H1 (cell line): ENCODE measurements at regions not wholly inside any gene's neighbourhood (a gene's known extent, or its start where the extent isn't known, plus 50 kb on each side); places are given as distances from the start of the nearest gene placed in this dataset.

Source experiments
- CTCF ChIA-PET: fragments of 300-600 bp; sonication (Branson Sonifier 250); formaldehyde crosslinking; loops from one replicate; lab custom pipeline; 2021; ENCODE audit not compliant: partially characterized antibody; lab: Charles Lee
- POLR2A ChIA-PET: fragments of 300-600 bp; sonication (Branson Sonifier 250); formaldehyde crosslinking; loops from one replicate; lab custom pipeline; 2021; ENCODE audit warnings: inconsistent platforms; ENCODE audit not compliant: partially characterized antibody; lab: Charles Lee
- DNase-seq, 2 experiments: peaks; one replicate each; pipeline versions ENCODE4 v3.0.0 to v3.0.0-alpha.2; 2010 to 2022; ENCODE audit warnings: low spot score in 2 of 2, low read depth in 1 of 2, mixed read lengths in 1 of 2
- FAIRE-seq: peaks from 2 replicates; lab custom pipeline; 2011; peaks lifted over from hg19 to GRCh38; lab: Jason Lieb, UNC
- H2AFZ ChIP-seq: 2 replicates; pipeline ENCODE4 v1.8.1; 2012; ENCODE audit warnings: low read length, inconsistent platforms
- H2AK5ac ChIP-seq: 2 replicates; pipeline ENCODE4 v1.6.1; 2013; ENCODE audit warnings: low read depth, low read length
- H2BK120ac ChIP-seq: replicated peaks from 2 replicates; pipeline ENCODE3; 2013; ENCODE audit warnings: low read depth, low read length, inconsistent platforms
- H2BK12ac ChIP-seq: 2 replicates; pipeline ENCODE4 v1.6.1; 2013; ENCODE audit warnings: low read depth, low read length
- H2BK15ac ChIP-seq: 2 replicates; pipeline ENCODE4 v1.6.1; 2013; ENCODE audit warnings: low read length
- H2BK20ac ChIP-seq: 2 replicates; pipeline ENCODE4 v1.6.1; 2013; ENCODE audit warnings: low read length
- H2BK5ac ChIP-seq: 2 replicates; pipeline ENCODE4 v1.6.1; 2013; ENCODE audit warnings: low read depth, low read length
- H3K14ac ChIP-seq: 2 replicates; pipeline ENCODE4 v1.6.1; 2013; ENCODE audit warnings: inconsistent platforms; ENCODE audit not compliant: insufficient read length
- H3K18ac ChIP-seq: 2 replicates; pipeline ENCODE4 v1.6.1; 2013; ENCODE audit warnings: low read length; ENCODE audit errors: extremely low read depth
- H3K23ac ChIP-seq: 2 replicates; pipeline ENCODE4 v1.6.1; 2013; ENCODE audit warnings: inconsistent platforms; ENCODE audit not compliant: insufficient read length
- H3K23me2 ChIP-seq: 2 replicates; pipeline ENCODE4 v1.6.1; 2013; ENCODE audit warnings: low read depth, low read length
- H3K27ac ChIP-seq: 2 replicates; pipeline ENCODE4 v1.6.1; 2011; ENCODE audit warnings: low read depth, low read length, inconsistent platforms
- H3K27me3 ChIP-seq, 4 experiments: replicated peaks in 1 of 4; 1 replicate in 1 of 4; 2 replicates in 3 of 4; pipeline versions ENCODE4 v1.6.1 to v1.8.1; 2011 to 2013; ENCODE audit warnings: low read length in 3 of 4, mild to moderate bottlenecking in 3 of 4, inconsistent platforms in 2 of 4, mixed read lengths in 2 of 4, moderate library complexity in 1 of 4; ENCODE audit not compliant: control insufficient read depth in 3 of 4, insufficient read depth in 3 of 4; ENCODE audit errors: extremely low read depth in 1 of 4
- H3K36me3 ChIP-seq, 4 experiments: 2 replicates each; pipeline versions ENCODE4 v1.6.1 to v1.8.1; 2011 to 2013; ENCODE audit warnings: mild to moderate bottlenecking in 4 of 4, low read length in 3 of 4, moderate library complexity in 2 of 4, control low read depth in 1 of 4, inconsistent platforms in 1 of 4; ENCODE audit not compliant: insufficient read depth in 4 of 4, control insufficient read depth in 2 of 4
- H3K4ac ChIP-seq: replicated peaks from 2 replicates; pipeline ENCODE3; 2013; ENCODE audit warnings: low read length, low read depth, mixed read lengths, inconsistent platforms; ENCODE audit not compliant: insufficient read length
- H3K4me1 ChIP-seq, 4 experiments: replicated peaks in 1 of 4; 1 replicate in 1 of 4; 2 replicates in 3 of 4; pipeline versions ENCODE4 v1.6.1 to v1.8.1; 2011 to 2013; ENCODE audit warnings: low read length in 3 of 4, inconsistent platforms in 2 of 4, mixed read lengths in 1 of 4; ENCODE audit not compliant: insufficient read depth in 4 of 4, control insufficient read depth in 3 of 4
- H3K4me2 ChIP-seq, 2 experiments: 2 replicates each; pipeline versions ENCODE4 v1.6.1 to v1.8.1; 2011 to 2013; ENCODE audit warnings: low read depth in 2 of 2, low read length in 2 of 2, control low read depth in 1 of 2, inconsistent platforms in 1 of 2, mild to moderate bottlenecking in 1 of 2; ENCODE audit not compliant: insufficient read depth in 1 of 2
- H3K4me3 ChIP-seq, 4 experiments: fragments of 200-600, 300-600 bp in 1 of 4; sonication (generic), shearing (Covaris generic), sonication (Bioruptor Twin) in 1 of 4; 2 replicates each; pipeline versions ENCODE4 v1.5.1 to v1.8.1; 2011 to 2016; ENCODE audit warnings: low read length in 4 of 4, low read depth in 3 of 4, control low read depth in 2 of 4, inconsistent platforms in 2 of 4, mild to moderate bottlenecking in 2 of 4, mixed read lengths in 1 of 4, moderate library complexity in 1 of 4; ENCODE audit not compliant: insufficient read depth in 2 of 4; ENCODE audit errors: extremely low read depth in 1 of 4
- H3K56ac ChIP-seq: replicated peaks from 2 replicates; pipeline ENCODE3; 2013; ENCODE audit warnings: low read depth, mild to moderate bottlenecking, mixed read lengths, low read length, inconsistent platforms; ENCODE audit not compliant: insufficient read length
- H3K79me1 ChIP-seq: 2 replicates; pipeline ENCODE4 v1.6.1; 2013; ENCODE audit warnings: low read depth, low read length, control low read depth
- H3K79me2 ChIP-seq, 2 experiments: 2 replicates each; pipeline versions ENCODE4 v1.6.1 to v1.8.1; 2012 to 2013; ENCODE audit warnings: low read length in 2 of 2, mild to moderate bottlenecking in 2 of 2, inconsistent platforms in 1 of 2; ENCODE audit not compliant: insufficient read depth in 2 of 2, control insufficient read depth in 1 of 2
- H3K9ac ChIP-seq, 4 experiments: replicated peaks in 1 of 4; 1 replicate in 1 of 4; 2 replicates in 3 of 4; pipeline versions ENCODE4 v1.6.1 to v1.8.1; 2011 to 2013; ENCODE audit warnings: low read depth in 3 of 4, low read length in 3 of 4, control low read depth in 2 of 4, mild to moderate bottlenecking in 2 of 4, moderate library complexity in 2 of 4, inconsistent platforms in 1 of 4; ENCODE audit errors: extremely low read depth in 1 of 4
- H3K9me3 ChIP-seq, 2 experiments: 2 replicates each; pipeline versions ENCODE4 v1.6.1 to v1.8.1; 2012 to 2013; ENCODE audit warnings: mild to moderate bottlenecking in 2 of 2, moderate library complexity in 2 of 2, control low read depth in 1 of 2, inconsistent platforms in 1 of 2, low read depth in 1 of 2, low read length in 1 of 2, mixed read lengths in 1 of 2; ENCODE audit not compliant: insufficient read depth in 2 of 2
- H4K20me1 ChIP-seq, 2 experiments: replicated peaks in 1 of 2; 2 replicates each; pipeline versions ENCODE3 to v1.8.1; 2011 to 2013; ENCODE audit warnings: inconsistent platforms in 2 of 2, low read length in 2 of 2, mild to moderate bottlenecking in 1 of 2; ENCODE audit not compliant: insufficient read depth in 2 of 2, control insufficient read depth in 1 of 2
- H4K5ac ChIP-seq: 2 replicates; pipeline ENCODE4 v1.6.1; 2013; ENCODE audit warnings: low read length, low read depth, mixed read lengths, inconsistent platforms; ENCODE audit not compliant: insufficient read length
- H4K8ac ChIP-seq: 2 replicates; pipeline ENCODE4 v1.8.0; 2013; ENCODE audit warnings: mild to moderate bottlenecking, moderate library complexity, low read length, inconsistent platforms; ENCODE audit not compliant: insufficient read depth; ENCODE audit errors: extremely low read depth
- H4K91ac ChIP-seq: replicated peaks from 2 replicates; pipeline ENCODE3; 2013; ENCODE audit warnings: low read length, mixed read lengths, inconsistent platforms; ENCODE audit not compliant: insufficient read length
- BACH1 ChIP-seq: IDR thresholded peaks from 2 replicates; pipeline ENCODE4 v1.6.1; 2012; ENCODE audit warnings: low read length, improper control_type of control experiment
- BCL11A ChIP-seq, 2 experiments: IDR thresholded peaks; one replicate each; pipeline ENCODE4 v1.6.1; 2011; ENCODE audit warnings: low read depth in 2 of 2, low read length in 2 of 2, mild to moderate bottlenecking in 2 of 2
- CEBPB ChIP-seq: IDR thresholded peaks from 2 replicates; pipeline ENCODE4 v1.6.1; 2012; ENCODE audit warnings: low read depth, low read length
- HDAC2 ChIP-seq, 2 experiments: fragments of 300-600 bp in 1 of 2; sonication (generic) in 1 of 2; IDR thresholded peaks; 2 replicates each; pipeline ENCODE4 v1.6.1; 2011 to 2012; ENCODE audit warnings: low read depth in 2 of 2, low read length in 2 of 2, mild to moderate bottlenecking in 2 of 2, moderate library complexity in 2 of 2, borderline replicate concordance in 1 of 2, inconsistent platforms in 1 of 2
- JUN ChIP-seq: IDR thresholded peaks from 2 replicates; pipeline ENCODE4 v1.6.1; 2011; ENCODE audit warnings: low read depth, mild to moderate bottlenecking, improper control_type of control experiment, low read length
- POLR2A ChIP-seq, 2 experiments: IDR thresholded peaks; 1 replicate in 1 of 2; 2 replicates in 1 of 2; pipeline ENCODE4 v1.6.1; 2011; ENCODE audit warnings: low read depth in 2 of 2, low read length in 2 of 2, mild to moderate bottlenecking in 2 of 2; ENCODE audit errors: control extremely low read depth in 1 of 2
- POLR2AphosphoS5 ChIP-seq: IDR thresholded peaks from 2 replicates; pipeline ENCODE4 v1.6.1; 2011; ENCODE audit warnings: low read depth, low read length
- RBBP5 ChIP-seq: IDR thresholded peaks from 2 replicates; pipeline ENCODE4 v1.7.1; 2012; ENCODE audit warnings: low read depth, mild to moderate bottlenecking, inconsistent platforms, low read length, moderate library complexity, borderline replicate concordance
- RFX5 ChIP-seq: IDR thresholded peaks from 2 replicates; pipeline ENCODE4 v1.6.1; 2011; ENCODE audit warnings: low read depth, low read length, improper control_type of control experiment, borderline replicate concordance
- RXRA ChIP-seq: IDR thresholded peaks from 2 replicates; pipeline ENCODE4 v1.6.1; 2011; ENCODE audit warnings: low read depth, mild to moderate bottlenecking, low read length, moderate library complexity; ENCODE audit not compliant: insufficient read depth
- SIN3A ChIP-seq, 2 experiments: IDR thresholded peaks in 1 of 2; conservative IDR thresholded peaks in 1 of 2; 2 replicates each; pipeline ENCODE4 v1.6.1; 2011 to 2012; ENCODE audit warnings: low read length in 2 of 2, improper control_type of control experiment in 1 of 2, low read depth in 1 of 2, mild to moderate bottlenecking in 1 of 2
- SIX5 ChIP-seq: IDR thresholded peaks from 2 replicates; pipeline ENCODE4 v1.6.1; 2011; ENCODE audit warnings: mild to moderate bottlenecking, low read depth, low read length
- SRF ChIP-seq: IDR thresholded peaks from 2 replicates; pipeline ENCODE4 v1.6.1; 2011; ENCODE audit warnings: mild to moderate bottlenecking, low read depth, low read length, moderate library complexity
- TAF1 ChIP-seq: IDR thresholded peaks from 2 replicates; pipeline ENCODE4 v1.6.1; 2011; ENCODE audit warnings: mild to moderate bottlenecking, low read depth, low read length
- WGBS, 2 experiments: shearing (Covaris generic) in 1 of 2; methylation state at CpG; one replicate each; pipeline versions ENCODE4 v1.1.6 to v1.1.7; 2013 to 2015; ENCODE audit warnings: low lambda C conversion rate in 2 of 2, mixed read lengths in 2 of 2, inconsistent platforms in 1 of 2, low coverage in 1 of 2, missing lambda C conversion rate in 1 of 2; ENCODE audit not compliant: insufficient replicate concordance in 2 of 2, insufficient coverage in 1 of 2, insufficient read length in 1 of 2; ENCODE audit errors: extremely low coverage in 1 of 2, missing lambda C conversion rate in 1 of 2; 5-methylcytosine and 5-hydroxymethylcytosine counted together
- TF ChIP-seq, protein P1 (sequence below): IDR thresholded peaks from 2 replicates; pipeline ENCODE4 v1.6.1; 2011; ENCODE audit warnings: low read depth, mild to moderate bottlenecking, low read length; ENCODE audit not compliant: insufficient read depth

DNA sequence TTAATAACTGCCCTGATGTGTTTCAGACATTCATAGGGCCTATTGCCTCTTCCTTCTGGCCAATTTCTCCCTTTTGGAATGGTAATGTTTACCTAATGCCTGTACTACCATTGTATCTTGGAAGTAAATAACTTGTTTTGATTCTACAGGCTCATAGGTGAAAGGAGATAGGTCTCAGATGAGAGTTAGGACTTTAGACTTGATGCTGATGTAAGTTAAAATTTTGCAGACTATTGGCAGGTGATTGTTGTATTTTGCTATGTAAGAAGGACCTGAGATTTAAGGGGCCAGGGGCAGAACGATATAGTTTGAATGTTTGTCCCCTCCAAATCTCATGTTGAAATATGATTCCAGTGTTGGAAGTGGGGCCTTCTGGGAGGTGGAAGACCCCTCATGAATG, 215.5 kb downstream of the SLC39A8 start:
- H2BK20ac ChIP-seq = no peak overlapping the region
- no peaks in the 10 kb centered on the region for H3K79me1 ChIP-seq
- H4K91ac ChIP-seq = no peak overlapping the region
- H4K8ac ChIP-seq = no peak overlapping the region
- no peak overlapping the region for H3K18ac ChIP-seq
- no peak overlapping the region for H3K9ac ChIP-seq
- POLR2A ChIA-PET = no interaction called here
- 0 out of 2 replicates have a peak, but pooled peaks cover 2% of the 10 kb centered on the region for H3K23me2 ChIP-seq
- no peak overlapping the region for H2AFZ ChIP-seq
- no peak overlapping the region for H3K27ac ChIP-seq
- no peak overlapping the region for H3K4me3 ChIP-seq
- H3K27me3 ChIP-seq = no peaks in the 10 kb centered on the region
- no peak overlapping the region for H2AK5ac ChIP-seq
- WGBS, 2 experiments = 90% methylated on average over 1 of the region's 1 CpG; no CpG with 5 or more reads in 1 of the 2 experiments
- no peak overlapping the region for H3K4ac ChIP-seq
- H3K36me3 ChIP-seq = no peaks in the 10 kb centered on the region
- H2BK5ac ChIP-seq = no peak overlapping the region
- H3K4me2 ChIP-seq = no peak overlapping the region
- DNase-seq = no peak
- H3K14ac ChIP-seq = no peak overlapping the region
- no peak overlapping the region for H3K56ac ChIP-seq
- H3K4me1 ChIP-seq = no peaks in the 10 kb centered on the region
- H3K9me3 ChIP-seq = peaks cover 0 to 4% of the 10 kb centered on the region in 2 experiments; a peak in 1 of 4 replicates
- H3K23ac ChIP-seq = no peak overlapping the region
- no peak overlapping the region for H2BK120ac ChIP-seq
- H4K5ac ChIP-seq = no peak overlapping the region
- H2BK15ac ChIP-seq = no peak overlapping the region
- H2BK12ac ChIP-seq = no peak overlapping the region
- no peaks in the 10 kb centered on the region for H3K79me2 ChIP-seq
- FAIRE-seq = no peak
- CTCF ChIA-PET = no interaction called here
- H4K20me1 ChIP-seq = no peaks in the 10 kb centered on the region
- TF ChIP-seq POLR2A (IDR thresholded peaks at IDR 0.05; ENCODE audit: control extremely low read depth in 1 of 2, low read depth in 2 of 2, low read length in 2 of 2) (no peak), CEBPB (no peak), RXRA (no peak), RFX5 (no peak), POLR2AphosphoS5 (no peak), TAF1 (no peak), BACH1 (no peak), SIN3A (conservative IDR thresholded peaks at IDR 0.05 in 1 of 2, IDR thresholded peaks at IDR 0.05 in 1 of 2; ENCODE audit: low read depth in 1 of 2, low read length in 2 of 2) (no peak), BCL11A (IDR thresholded peaks at IDR 0.05; ENCODE audit: low read depth in 2 of 2, low read length in 2 of 2) (no peak), SIX5 (no peak), JUN (no peak), SRF (no peak), HDAC2 (IDR thresholded peaks at IDR 0.05; ENCODE audit: borderline replicate concordance in 1 of 2, low read depth in 2 of 2, low read length in 2 of 2) (no peak), RBBP5 (no peak)
- TF ChIP-seq, protein P1, sequence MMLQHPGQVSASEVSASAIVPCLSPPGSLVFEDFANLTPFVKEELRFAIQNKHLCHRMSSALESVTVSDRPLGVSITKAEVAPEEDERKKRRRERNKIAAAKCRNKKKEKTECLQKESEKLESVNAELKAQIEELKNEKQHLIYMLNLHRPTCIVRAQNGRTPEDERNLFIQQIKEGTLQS = no peak
